GM21390 (cell line): ENCODE measurements at regions not wholly inside any gene's neighbourhood (a gene's known extent, or its start where the extent isn't known, plus 50 kb on each side); places are given as distances from the start of the nearest gene placed in this dataset.
"Not testable (repeated sequence)": the region's sequence is repeated elsewhere in the genome, so short reads cannot be mapped to it uniquely, and the experiment has no call there.

Source experiments
- ATAC-seq: cut with Tn5 transposase; IDR thresholded peaks from one replicate; pipeline ENCODE4 v1.9.1; 2021; ENCODE audit not compliant: unreplicated experiment

DNA sequence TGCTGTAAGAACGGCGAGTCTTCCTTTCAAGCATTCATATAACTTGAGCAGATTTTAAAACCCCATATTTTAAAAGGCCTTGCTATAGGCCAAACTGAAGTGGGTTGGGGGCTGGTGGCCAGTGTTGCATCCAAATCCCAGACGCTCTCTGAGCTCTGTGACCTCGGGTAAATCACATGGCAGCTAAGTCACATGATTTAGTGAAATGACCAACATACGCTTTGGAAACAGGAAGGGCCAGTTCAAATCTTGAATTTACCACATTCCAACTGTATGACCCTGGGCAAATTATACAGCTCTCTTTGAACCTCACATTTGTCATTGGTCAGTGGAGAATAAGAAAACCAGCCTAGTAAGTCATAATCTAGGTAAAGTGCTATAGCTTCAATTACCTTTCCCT, 519.3 kb downstream of the HAPSTR1 start:
- no peak for ATAC-seq

DNA sequence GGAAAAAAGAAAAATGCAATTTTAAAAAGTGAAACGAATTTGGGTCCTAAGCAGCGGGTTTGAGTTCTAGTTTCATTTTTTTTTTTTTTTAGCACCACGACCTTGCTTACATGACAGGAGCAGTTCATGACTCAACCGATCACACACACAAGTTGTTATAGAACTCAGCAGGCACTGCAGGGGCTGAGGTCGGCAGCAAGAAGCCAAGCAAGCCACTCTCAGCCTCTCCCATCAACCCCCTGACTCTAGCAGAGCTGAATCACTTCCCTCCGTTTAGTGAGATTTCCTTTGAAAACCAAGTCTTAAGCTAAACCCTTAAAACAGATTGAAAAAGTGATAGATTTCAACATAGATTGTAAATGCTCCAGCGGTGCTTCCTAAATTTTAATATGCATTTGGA, 520.8 kb downstream of the HAPSTR1 start:
- ATAC-seq = no peak

DNA sequence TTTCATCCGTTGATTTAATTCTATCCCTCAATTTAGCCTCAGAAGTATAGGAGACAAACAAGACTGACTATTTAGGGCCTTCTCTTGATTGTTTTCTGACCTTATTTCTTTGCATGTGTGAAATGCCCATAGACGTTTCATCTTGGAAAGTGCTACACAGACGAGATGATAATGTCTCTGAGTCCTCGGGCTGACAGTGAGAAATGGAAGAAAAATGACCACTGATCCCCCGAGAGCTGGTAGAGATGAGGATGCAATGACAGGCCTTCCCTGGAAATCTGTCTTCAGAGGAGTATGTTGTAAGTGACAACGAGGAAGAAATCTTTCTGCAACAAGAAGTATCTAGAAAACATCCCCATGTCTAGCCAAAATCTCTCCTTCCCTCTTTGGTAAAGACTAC, 522.9 kb downstream of the HAPSTR1 start:
- ATAC-seq = no peak

DNA sequence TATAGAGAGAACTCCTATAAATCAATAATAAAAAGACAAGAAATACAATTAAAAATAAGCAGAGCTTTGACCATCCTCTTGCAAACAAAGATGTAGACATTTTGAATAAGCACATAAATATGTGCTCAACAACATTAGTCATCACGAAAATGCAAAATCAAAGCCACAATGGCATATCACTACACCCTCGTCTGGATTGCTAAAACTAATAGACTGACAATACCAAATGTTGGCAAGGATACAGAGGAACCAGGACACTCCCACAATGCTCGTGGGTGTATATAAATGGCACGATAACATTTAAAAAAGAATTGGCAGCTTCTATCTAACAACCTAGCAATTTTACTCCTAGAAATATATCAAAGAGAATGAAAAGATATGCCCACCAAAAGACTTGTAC, 530.8 kb downstream of the HAPSTR1 start:
- no peak for ATAC-seq

DNA sequence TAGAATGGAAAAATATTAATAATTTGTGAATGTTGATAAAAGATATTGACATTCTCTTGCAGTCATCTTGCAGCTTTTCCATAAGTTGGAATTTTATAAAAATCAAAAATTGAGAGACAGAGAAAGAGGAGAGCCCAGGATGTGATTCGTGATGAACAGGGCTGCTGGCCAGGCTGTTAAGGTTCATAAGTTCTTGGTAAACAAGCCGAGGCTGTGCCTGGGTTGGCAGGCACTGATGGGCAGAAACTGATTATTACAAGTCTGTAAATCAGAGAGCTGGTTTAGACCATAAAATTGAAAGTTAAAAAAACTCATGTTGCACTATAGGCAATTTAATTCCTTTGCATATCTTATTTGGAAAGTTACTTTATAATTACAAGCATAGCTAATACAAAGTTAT, 533.7 kb downstream of the HAPSTR1 start:
- ATAC-seq = no peak

DNA sequence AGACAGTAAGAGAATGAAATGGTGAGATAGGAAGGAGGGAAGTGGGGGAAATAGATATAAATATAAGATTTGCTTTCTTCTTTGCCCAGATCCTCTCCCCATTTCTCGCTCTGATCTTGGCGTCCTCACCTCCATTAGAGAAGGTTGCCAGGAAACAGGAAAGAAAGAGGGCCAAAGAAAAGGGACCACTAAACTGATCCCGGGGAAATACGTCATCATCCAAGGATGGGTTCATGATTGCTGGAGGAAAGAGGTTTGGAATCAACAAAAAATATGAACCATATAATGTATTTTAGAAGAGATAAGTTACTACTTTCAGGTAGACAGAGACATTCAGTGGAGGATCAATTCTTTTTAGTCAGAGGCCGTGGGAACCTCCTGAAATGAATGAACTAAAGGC, 536.0 kb downstream of the HAPSTR1 start:
- ATAC-seq = no peak

DNA sequence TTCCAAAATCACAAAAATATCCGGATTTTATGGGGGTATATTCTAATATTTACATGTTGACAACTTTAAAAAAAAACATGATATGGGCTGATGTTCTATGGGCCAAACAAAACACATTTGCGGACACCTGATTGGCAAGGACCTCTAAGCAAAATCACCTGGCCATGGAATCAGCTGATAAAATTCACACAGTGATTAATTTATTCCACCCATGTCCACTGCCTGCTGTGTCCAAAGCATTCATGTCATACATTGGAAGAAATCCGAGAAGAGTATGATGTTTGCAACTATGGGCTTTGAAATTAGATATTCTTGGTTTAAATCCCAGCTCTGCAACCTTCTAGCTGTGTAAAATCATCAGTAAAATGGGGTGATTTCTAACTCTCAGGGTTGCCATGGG, 538.7 kb downstream of the HAPSTR1 start:
- no peak for ATAC-seq

DNA sequence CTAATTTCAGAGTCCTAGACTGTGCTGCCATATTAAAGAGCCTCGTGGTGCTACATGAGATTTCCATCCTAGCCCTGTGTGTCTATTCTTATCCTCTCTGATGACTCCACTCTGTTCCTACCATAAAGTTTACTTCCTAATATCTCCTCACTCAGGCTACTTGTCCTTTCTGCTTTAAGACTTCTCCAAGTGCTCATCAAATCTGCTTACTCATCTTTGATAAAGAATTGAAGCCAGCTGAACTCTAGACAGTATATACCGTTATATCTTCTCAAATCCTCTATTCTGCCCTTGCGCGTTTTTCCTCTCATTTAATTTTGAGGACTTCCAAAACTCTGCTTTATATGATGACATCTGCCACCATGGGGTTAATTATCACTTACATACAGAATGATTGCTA, 539.5 kb downstream of the HAPSTR1 start:
- ATAC-seq = no peak

DNA sequence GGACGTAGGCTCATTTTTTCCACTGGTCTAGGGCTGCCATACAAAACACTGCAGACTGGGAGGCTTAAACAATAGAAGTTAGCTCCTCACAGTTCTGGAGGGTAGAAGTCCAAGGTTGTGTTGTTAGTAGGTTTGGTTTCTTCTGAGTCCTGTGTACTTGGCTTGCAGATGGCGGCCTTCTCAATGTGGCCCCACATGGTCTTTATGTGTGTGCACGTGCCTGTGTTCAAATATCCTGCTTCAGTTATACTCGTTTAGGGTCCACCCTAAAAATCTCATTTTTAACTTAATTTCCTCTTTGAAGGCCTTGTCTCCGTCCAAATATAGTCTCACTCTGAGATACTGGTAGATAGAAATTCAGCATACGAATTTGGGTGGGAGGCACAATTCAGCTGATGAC, 542.4 kb downstream of the HAPSTR1 start:
- ATAC-seq = no peak

DNA sequence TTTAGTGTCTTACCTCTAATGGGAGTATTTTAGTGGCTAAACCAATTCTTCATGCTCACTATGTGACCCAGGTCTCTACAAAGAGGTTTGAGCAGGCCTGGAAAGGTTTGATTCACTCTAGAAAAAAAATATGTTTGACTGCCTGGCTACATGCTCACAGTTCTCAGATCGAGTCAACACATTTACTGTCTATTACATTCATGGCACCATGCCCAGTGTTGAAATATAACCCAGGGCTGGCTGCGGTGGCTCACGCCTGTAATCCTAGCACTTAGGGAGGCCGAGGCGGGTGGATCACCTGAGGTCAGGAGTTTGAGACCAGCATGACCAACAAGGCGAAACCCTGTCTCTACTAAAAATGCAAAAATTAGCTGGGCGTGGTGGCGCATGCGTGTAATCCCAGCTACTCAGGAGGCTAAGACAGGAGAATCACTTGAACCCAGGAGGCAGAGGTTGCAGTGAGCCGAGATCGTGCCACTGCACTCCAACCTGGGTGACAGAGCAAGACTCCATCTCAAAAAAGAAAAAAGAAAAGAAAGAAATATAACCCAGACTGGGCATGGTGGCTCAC, 543.8 kb downstream of the HAPSTR1 start:
- ATAC-seq = not testable (repeated sequence)

DNA sequence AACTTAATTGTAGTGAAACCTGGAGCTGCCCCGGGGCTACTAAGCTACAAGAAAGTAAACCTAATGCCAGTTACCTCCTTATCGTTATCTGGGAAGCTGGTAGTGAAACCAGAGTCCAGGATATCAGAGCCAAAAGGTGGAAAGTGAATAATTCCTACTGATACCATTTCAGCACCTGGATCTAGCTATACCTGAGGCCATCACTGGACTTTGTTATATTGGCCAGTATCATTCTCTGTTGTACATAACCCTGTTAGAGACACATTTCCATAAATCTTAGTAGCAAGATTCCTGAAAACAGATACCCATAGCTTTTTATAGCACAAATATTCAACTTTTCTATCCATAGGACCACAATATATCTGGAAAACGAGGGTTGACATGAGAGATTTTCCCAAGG, 538.0 kb downstream of the GRIN2A start:
- no peak for ATAC-seq

DNA sequence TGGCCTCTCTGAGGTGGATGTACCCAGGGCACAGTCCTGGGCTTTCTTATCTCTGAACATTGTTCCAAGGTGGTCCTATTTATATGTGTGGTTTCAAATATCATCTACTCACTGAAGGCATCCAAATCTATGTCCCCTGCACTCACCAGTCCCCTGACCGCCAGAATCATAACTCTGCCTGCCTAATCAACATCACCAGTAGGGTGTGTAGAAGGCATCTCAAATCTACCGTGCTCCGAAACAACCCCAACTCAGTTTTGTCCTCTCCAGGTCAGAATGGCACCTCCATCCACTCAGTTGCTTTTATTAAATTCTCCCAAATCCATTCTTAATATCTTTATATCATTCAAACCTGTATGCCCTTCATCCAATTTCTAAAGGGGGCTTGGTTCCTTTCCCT, 536.3 kb downstream of the GRIN2A start:
- ATAC-seq = no peak

DNA sequence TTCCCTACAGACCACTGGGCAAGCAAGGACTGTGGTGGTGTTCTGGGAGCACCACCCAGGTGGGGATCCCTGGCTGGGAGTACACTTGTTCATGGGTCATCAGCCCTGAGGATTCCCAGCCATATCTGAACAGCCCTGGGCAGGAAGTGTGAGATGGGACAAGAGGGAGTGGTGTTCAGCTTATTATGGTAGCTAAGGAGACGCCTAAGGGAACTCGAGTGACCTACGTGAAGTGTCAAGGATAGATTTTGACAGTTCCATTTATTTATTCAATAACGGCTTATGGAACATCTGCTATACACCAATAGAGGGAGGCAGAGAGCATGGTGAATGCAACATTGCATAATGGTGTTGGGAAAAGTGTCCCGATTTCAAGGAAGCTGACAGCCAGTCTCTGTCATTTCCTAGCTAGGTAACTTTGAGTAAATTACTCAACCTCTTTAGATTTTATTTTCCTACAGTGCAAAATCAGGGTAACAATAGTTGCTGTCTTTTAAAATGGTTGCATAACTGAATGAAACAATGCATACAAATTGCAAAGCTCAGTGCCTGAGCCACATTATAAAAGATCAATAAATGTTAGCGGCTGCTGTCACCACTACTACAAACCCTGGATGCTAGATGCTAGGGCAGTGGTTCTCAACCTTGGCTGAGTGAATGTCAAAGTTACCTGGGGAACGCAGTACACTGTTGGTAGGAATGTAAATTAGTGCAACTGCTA, 534.1 kb downstream of the GRIN2A start:
- no peak for ATAC-seq

DNA sequence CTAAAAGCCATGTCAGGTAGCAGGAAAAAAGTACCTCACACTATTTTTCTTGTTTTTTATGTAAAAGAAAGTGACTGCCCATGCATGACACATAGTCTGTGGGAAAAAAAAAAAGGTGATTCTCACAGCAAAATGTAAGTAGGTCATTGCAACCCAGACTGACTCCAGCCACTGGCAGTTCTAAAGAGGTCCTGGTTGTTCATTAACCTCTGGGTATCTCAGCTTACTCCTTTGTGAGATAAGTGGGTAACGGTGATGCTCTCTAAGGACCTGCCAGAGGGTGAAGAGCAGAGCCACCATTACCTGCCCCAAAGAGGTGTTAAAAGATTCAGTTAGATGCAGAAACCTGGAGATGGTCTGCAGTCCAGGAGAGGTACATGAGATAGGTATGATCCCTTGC, 531.9 kb downstream of the GRIN2A start:
- no peak for ATAC-seq

DNA sequence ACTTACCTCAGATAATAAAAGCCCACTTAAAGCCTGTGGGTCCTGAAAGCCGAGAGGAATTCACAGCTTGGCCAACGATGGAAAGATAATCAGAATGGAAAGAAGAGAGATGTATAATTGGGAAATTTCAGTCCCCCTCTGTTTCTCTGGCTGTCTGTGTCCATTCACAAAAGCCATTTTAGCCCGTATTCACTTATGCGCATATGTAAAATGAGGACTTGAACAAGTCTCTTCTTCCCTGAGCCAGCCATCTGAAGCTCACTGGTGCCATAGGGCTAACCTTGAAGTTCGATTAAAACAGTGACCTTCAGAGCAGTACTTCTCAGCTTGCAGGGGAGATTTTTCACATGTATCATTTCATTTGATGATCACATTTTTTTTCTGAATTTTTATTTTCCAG, 527.2 kb downstream of the GRIN2A start:
- ATAC-seq = no peak

DNA sequence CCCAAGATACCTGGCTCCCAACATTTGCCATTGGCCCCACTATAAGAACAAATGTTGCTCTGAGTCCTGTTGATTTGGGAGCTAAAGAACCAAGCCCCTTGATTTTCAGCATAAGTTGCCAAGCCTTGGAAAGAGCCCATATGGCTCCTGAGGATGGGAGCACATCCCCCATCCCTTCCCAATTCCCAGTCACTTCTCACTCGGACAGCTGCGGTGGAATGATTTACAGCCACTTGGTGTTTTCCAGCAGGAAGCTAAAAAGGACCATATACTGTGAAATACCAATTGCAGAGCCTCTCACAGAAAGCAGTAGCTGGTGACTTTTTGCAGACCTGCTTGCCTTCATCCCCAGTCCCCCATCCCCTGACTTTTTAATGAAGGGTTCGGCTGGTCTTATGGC, 524.6 kb downstream of the GRIN2A start:
- ATAC-seq = no peak

DNA sequence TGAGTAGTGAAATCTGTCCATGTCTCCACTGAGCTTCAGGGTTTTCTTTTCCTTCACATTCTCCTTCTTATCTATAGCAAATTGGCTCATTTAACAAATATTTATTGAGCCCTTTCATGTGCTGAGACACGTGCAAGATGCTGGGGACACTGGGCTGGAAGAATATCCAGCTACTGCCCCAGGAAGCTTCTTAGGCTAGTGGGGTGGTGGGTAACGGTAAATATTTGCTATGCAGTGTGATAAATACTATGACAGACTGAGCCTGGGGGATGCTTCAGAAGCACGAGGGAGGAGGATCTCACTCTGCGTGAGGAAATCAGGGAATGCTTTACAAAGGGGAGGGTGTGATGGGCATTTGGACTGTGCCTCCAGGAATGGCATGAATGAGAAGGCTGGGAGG, 524.1 kb downstream of the GRIN2A start:
- no peak for ATAC-seq

DNA sequence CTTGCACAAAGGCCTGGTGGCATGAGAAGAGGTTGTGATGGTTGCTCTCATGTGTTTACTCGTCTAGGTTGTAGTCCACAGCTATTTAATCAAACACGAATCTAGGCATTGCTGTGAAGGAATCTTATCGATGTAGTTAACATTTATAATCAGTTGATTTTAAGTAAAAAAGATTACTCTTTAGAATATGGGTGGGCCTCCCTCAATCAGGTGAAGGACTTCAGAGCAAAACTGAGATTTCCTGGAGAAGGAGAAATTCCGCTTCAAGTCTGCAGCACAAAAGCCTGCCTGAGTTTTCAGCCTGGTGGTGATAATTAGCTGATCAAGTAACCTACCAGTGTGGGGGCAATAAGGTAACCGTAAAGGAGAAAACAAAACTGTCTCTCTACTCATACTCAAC, 523.6 kb downstream of the GRIN2A start:
- no peak for ATAC-seq

DNA sequence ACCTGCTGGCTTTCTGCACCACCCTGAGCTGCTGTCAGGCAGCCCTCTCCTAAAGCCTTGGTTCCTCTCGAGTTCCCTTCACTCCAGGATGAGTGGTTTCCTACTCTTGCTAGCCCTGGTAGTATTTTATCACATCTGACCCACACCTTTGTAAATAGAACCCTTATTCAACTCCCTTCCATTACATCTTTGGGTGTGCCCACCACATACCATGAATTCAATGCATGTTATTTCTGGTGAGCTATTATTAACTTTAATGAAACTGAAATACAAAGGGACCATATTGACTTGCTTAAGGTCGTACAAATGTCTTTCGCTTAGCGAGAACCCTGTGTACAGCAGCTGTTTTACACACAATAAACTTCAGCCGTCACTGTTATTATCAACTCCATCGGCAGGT, 521.3 kb downstream of the GRIN2A start:
- ATAC-seq = no peak

DNA sequence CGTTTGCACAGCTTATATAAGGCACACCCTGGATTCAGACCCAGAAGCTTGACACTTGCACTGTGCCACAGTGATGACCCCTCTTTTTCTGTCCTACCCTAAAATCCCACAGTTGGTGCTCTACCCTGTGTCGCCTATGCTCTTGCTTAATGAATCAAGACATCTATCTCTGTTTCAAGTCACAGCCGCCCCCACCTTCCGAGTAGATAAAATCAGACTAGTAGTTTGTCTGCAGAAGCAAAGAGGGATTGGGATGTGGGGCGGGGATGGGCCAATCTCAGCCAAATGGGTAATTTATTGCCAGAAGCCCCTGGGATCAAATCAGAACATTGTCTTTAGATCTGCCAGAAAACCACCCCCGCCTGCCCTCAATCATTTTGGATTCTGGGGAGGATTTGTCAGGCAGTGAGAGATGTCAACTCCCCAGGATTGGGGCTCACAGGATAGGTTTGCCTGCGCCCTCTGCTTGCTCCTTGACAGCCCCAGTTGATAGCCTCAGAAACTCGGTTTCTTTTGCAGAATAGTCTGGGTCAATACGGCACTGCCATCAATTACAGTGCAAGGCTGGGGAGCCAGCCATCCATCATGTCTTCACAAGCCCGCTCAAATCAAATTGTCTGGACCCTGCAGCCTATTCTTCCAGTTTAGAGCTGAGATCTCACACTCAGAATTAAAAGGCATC, 520.8 kb downstream of the GRIN2A start:
- no peak for ATAC-seq

DNA sequence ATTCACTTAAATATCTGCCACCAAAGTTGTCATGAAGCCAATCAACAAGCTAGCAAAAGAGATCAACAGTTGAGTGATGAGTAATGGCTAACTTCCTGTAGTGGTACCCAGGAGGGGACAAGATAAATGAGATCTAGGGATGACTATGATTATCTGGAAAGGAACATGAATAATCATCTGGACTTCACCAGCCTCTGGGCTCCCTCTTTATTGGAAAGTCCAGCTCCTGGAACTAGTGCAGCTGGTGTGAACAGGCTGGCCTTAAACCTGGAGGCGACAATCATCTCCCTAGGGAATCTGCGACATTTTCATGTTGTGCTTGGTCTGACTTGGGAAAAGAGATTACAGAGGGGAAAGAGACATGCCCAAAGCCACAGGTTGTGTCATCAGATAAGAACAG, 518.6 kb downstream of the GRIN2A start:
- ATAC-seq = no peak

DNA sequence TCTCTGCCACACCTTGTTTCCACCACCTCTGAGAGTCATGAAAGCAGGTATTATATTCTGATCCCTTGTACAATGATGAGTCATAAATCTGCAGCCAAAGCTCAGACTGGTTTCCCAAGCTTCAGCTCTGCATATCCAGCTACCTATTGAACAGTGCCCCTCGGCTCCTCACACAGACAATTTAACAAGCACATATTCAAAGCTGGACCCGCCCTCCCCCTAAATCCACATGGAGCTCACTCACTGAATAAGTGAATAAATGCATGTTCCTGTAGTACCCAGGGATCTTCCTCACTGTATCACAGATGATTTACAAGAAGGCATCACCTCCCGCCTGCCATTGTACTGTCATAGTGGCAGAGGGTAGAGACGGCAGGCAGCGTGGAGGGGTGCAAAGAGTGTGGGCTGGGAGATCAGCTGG, 516.4 kb downstream of the GRIN2A start:
- ATAC-seq = no peak
